H1 (cell line): ENCODE measurements at regions not wholly inside any gene's neighbourhood (a gene's known extent, or its start where the extent isn't known, plus 50 kb on each side); places are given as distances from the start of the nearest gene placed in this dataset.

Source experiments
- TF ChIP-seq, protein P1 (sequence below): fragments of 300-600 bp; sonication (generic); IDR thresholded peaks from 2 replicates; pipeline ENCODE4 v1.7.1; 2012; ENCODE audit warnings: low read length, moderate library complexity, mild to moderate bottlenecking, inconsistent platforms; ENCODE audit not compliant: insufficient replicate concordance

DNA sequence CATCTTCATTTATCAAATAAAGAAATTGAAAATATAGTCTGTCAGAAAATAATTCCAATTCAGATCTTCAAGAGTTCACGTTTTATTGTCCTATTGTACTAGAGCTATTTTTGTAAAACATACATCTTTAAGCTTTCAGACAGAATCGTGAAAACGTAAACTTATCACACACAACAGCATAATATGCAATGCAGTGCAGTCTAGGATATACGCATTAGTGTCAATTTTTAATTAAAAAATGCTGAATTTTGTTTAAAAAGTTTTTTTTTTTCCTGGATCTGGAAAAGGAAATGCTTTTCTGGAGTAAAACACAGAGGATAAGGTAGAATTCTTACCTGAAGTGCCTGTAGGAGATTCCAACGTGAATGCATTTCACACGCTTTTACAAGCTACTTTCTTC, 458.2 kb upstream of the KLF6 start (continued):
- TF ChIP-seq, protein P1, sequence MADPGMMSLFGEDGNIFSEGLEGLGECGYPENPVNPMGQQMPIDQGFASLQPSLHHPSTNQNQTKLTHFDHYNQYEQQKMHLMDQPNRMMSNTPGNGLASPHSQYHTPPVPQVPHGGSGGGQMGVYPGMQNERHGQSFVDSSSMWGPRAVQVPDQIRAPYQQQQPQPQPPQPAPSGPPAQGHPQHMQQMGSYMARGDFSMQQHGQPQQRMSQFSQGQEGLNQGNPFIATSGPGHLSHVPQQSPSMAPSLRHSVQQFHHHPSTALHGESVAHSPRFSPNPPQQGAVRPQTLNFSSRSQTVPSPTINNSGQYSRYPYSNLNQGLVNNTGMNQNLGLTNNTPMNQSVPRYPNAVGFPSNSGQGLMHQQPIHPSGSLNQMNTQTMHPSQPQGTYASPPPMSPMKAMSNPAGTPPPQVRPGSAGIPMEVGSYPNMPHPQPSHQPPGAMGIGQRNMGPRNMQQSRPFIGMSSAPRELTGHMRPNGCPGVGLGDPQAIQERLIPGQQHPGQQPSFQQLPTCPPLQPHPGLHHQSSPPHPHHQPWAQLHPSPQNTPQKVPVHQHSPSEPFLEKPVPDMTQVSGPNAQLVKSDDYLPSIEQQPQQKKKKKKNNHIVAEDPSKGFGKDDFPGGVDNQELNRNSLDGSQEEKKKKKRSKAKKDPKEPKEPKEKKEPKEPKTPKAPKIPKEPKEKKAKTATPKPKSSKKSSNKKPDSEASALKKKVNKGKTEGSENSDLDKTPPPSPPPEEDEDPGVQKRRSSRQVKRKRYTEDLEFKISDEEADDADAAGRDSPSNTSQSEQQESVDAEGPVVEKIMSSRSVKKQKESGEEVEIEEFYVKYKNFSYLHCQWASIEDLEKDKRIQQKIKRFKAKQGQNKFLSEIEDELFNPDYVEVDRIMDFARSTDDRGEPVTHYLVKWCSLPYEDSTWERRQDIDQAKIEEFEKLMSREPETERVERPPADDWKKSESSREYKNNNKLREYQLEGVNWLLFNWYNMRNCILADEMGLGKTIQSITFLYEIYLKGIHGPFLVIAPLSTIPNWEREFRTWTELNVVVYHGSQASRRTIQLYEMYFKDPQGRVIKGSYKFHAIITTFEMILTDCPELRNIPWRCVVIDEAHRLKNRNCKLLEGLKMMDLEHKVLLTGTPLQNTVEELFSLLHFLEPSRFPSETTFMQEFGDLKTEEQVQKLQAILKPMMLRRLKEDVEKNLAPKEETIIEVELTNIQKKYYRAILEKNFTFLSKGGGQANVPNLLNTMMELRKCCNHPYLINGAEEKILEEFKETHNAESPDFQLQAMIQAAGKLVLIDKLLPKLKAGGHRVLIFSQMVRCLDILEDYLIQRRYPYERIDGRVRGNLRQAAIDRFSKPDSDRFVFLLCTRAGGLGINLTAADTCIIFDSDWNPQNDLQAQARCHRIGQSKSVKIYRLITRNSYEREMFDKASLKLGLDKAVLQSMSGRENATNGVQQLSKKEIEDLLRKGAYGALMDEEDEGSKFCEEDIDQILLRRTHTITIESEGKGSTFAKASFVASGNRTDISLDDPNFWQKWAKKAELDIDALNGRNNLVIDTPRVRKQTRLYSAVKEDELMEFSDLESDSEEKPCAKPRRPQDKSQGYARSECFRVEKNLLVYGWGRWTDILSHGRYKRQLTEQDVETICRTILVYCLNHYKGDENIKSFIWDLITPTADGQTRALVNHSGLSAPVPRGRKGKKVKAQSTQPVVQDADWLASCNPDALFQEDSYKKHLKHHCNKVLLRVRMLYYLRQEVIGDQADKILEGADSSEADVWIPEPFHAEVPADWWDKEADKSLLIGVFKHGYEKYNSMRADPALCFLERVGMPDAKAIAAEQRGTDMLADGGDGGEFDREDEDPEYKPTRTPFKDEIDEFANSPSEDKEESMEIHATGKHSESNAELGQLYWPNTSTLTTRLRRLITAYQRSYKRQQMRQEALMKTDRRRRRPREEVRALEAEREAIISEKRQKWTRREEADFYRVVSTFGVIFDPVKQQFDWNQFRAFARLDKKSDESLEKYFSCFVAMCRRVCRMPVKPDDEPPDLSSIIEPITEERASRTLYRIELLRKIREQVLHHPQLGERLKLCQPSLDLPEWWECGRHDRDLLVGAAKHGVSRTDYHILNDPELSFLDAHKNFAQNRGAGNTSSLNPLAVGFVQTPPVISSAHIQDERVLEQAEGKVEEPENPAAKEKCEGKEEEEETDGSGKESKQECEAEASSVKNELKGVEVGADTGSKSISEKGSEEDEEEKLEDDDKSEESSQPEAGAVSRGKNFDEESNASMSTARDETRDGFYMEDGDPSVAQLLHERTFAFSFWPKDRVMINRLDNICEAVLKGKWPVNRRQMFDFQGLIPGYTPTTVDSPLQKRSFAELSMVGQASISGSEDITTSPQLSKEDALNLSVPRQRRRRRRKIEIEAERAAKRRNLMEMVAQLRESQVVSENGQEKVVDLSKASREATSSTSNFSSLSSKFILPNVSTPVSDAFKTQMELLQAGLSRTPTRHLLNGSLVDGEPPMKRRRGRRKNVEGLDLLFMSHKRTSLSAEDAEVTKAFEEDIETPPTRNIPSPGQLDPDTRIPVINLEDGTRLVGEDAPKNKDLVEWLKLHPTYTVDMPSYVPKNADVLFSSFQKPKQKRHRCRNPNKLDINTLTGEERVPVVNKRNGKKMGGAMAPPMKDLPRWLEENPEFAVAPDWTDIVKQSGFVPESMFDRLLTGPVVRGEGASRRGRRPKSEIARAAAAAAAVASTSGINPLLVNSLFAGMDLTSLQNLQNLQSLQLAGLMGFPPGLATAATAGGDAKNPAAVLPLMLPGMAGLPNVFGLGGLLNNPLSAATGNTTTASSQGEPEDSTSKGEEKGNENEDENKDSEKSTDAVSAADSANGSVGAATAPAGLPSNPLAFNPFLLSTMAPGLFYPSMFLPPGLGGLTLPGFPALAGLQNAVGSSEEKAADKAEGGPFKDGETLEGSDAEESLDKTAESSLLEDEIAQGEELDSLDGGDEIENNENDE = no peak
- TF ChIP-seq, all 59 proteins: peak for 0
